ENCODE measurements at regions not wholly inside any gene's neighbourhood (a gene's known extent, or its start where the extent isn't known, plus 50 kb on each side); places are given as distances from the start of the nearest gene placed in this dataset.

DNA sequence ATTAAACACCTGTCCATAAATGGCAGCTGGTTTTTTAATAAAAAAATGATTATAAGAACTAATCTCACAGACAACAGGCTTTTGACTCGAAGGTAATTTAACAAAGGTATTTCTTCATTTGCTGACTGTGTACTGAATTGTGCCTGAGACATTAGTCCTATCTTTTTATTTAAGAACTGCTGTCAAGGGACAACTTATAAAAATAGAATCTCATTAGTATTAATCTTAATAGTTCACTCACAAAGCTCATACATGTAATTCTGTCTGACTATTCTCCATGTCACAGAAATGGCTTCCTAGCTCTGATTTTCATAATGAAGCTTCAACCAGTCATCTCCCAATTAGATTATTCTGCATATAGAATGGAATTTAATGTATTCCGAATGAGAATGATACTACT lies 276.9 kb upstream of the PDZRN3 start:
- Histone ChIP-seq H3K9me3 (ENCODE audit: control insufficient read depth, low read depth, low read length) (no peaks in the 10 kb centered on the region), H2AFZ (ENCODE audit: low read length) (no peak overlapping the region), H4K8ac (replicated peaks; ENCODE audit: insufficient read length, low read depth, low read length) (no peak overlapping the region), H3K4me2 (ENCODE audit: insufficient read depth, insufficient read length, low read length) (no peak overlapping the region), H2BK20ac (ENCODE audit: low read depth, low read length, poor library complexity, severe bottlenecking) (no peak overlapping the region), H2AK5ac (ENCODE audit: insufficient read length, low read length) (no peak overlapping the region), H2BK5ac (ENCODE audit: insufficient read length, low read length) (no peak overlapping the region), H3K23ac (ENCODE audit: insufficient read length, low read depth, low read length) (no peak overlapping the region), H2BK15ac (ENCODE audit: low read depth, low read length) (no peak overlapping the region), H4K20me1 (ENCODE audit: control insufficient read depth, insufficient read depth, insufficient read length) (no peaks in the 10 kb centered on the region), H3K27ac (ENCODE audit: insufficient read length, low read depth, low read length) (no peak overlapping the region), H4K91ac (ENCODE audit: insufficient read length, low read depth, low read length) (no peak overlapping the region), H3K18ac (ENCODE audit: insufficient read length, low read depth, low read length) (no peak overlapping the region), H3K4me1 (ENCODE audit: insufficient read depth, low read length) (no peaks in the 10 kb centered on the region), H3T11ph (ENCODE audit: low read length) (no peak overlapping the region), H2BK120ac (ENCODE audit: low read depth, low read length, poor library complexity, severe bottlenecking) (no peak overlapping the region), H3K56ac (ENCODE audit: insufficient read length, low read depth, low read length) (no peak overlapping the region), H4K5ac (ENCODE audit: insufficient read length, low read depth, low read length) (no peak overlapping the region), H3K79me2 (ENCODE audit: insufficient read depth, low read length) (no peaks in the 10 kb centered on the region), H3K14ac (ENCODE audit: insufficient read depth, low read length) (no peak overlapping the region), H3K23me2 (ENCODE audit: insufficient read length, low read depth, low read length, poor library complexity, severe bottlenecking) (no peaks in the 10 kb centered on the region), H3K27me3 (ENCODE audit: insufficient read depth, low read length) (no peaks in the 10 kb centered on the region), H3K4ac (ENCODE audit: low read depth, low read length) (no peak overlapping the region), H3K79me1 (ENCODE audit: insufficient read depth, low read depth, low read length, poor library complexity, severe bottlenecking) (no peaks in the 10 kb centered on the region), H3K9ac (ENCODE audit: extremely low read depth, insufficient read length, low read length) (no peak overlapping the region), H2BK12ac (ENCODE audit: insufficient read length, low read depth, low read length) (no peak overlapping the region)
- H3K27ac Mint-ChIP-seq, result no peak overlapping the region
- H3K4me1 Mint-ChIP-seq, result no peaks in the 10 kb centered on the region
- no peaks in the 10 kb centered on the region for H3K27me3 Mint-ChIP-seq (ENCODE audit: low read depth)
- no peaks in the 10 kb centered on the region for H3K9me3 Mint-ChIP-seq
- TF ChIP-seq, protein P1, sequence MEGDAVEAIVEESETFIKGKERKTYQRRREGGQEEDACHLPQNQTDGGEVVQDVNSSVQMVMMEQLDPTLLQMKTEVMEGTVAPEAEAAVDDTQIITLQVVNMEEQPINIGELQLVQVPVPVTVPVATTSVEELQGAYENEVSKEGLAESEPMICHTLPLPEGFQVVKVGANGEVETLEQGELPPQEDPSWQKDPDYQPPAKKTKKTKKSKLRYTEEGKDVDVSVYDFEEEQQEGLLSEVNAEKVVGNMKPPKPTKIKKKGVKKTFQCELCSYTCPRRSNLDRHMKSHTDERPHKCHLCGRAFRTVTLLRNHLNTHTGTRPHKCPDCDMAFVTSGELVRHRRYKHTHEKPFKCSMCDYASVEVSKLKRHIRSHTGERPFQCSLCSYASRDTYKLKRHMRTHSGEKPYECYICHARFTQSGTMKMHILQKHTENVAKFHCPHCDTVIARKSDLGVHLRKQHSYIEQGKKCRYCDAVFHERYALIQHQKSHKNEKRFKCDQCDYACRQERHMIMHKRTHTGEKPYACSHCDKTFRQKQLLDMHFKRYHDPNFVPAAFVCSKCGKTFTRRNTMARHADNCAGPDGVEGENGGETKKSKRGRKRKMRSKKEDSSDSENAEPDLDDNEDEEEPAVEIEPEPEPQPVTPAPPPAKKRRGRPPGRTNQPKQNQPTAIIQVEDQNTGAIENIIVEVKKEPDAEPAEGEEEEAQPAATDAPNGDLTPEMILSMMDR (conservative IDR thresholded peaks at IDR 0.05), result no peak
- no peak for DNase-seq
- H3K4me3 Mint-ChIP-seq, result no peak overlapping the region
- peaks cover 0 to 3% (median 0%) of the 10 kb centered on the region in 3 experiments; a peak in 1 of 7 replicates for H3K36me3 Mint-ChIP-seq (ENCODE audit: insufficient read depth in 1 of 3, low read depth in 3 of 3)
- WGBS (ENCODE audit: extremely low coverage, insufficient read length, low lambda C conversion rate), result no CpG with 5 or more reads among the region's 2 CpGs

All from H9 (cell line).